H9 (cell line): ENCODE measurements at regions not wholly inside any gene's neighbourhood (a gene's known extent, or its start where the extent isn't known, plus 50 kb on each side); places are given as distances from the start of the nearest gene placed in this dataset.

Experiments used
- DNase-seq: peaks from one replicate; pipeline ENCODE4 v3.0.0-alpha.2; 2017
- H2AFZ ChIP-seq: one replicate; pipeline ENCODE4 v1.6.1; 2013; ENCODE audit warnings: mild to moderate bottlenecking, low read length, control low read depth, moderate library complexity
- H2AK5ac ChIP-seq: 2 replicates; pipeline ENCODE4 v1.6.1; 2013; ENCODE audit warnings: low read length, control low read depth, mixed read lengths; ENCODE audit not compliant: insufficient read length
- H2BK120ac ChIP-seq: one replicate; pipeline ENCODE4 v1.6.1; 2013; ENCODE audit warnings: low read depth, mild to moderate bottlenecking, low read length, control low read depth, inconsistent platforms; ENCODE audit not compliant: poor library complexity, severe bottlenecking
- H2BK12ac ChIP-seq: 2 replicates; pipeline ENCODE4 v1.6.1; 2013; ENCODE audit warnings: low read length, control low read depth, mixed read lengths, low read depth; ENCODE audit not compliant: insufficient read length
- H2BK15ac ChIP-seq: 2 replicates; pipeline ENCODE4 v1.6.1; 2013; ENCODE audit warnings: low read depth, low read length, control low read depth
- H2BK20ac ChIP-seq: one replicate; pipeline ENCODE4 v1.6.1; 2013; ENCODE audit warnings: low read depth, mild to moderate bottlenecking, low read length, control low read depth, inconsistent platforms; ENCODE audit not compliant: poor library complexity, severe bottlenecking
- H2BK5ac ChIP-seq: 2 replicates; pipeline ENCODE4 v1.6.1; 2013; ENCODE audit warnings: low read length, control low read depth, mixed read lengths; ENCODE audit not compliant: insufficient read length
- H3K14ac ChIP-seq: 2 replicates; pipeline ENCODE4 v1.6.1; 2013; ENCODE audit warnings: low read length, control low read depth; ENCODE audit not compliant: insufficient read depth
- H3K18ac ChIP-seq: 2 replicates; pipeline ENCODE4 v1.6.1; 2013; ENCODE audit warnings: low read depth, mild to moderate bottlenecking, mixed read lengths, low read length, control low read depth; ENCODE audit not compliant: insufficient read length
- H3K23ac ChIP-seq: 2 replicates; pipeline ENCODE4 v1.6.1; 2013; ENCODE audit warnings: low read length, control low read depth, mixed read lengths, low read depth; ENCODE audit not compliant: insufficient read length
- H3K23me2 ChIP-seq: 2 replicates; pipeline ENCODE4 v1.6.1; 2013; ENCODE audit warnings: low read depth, mild to moderate bottlenecking, mixed read lengths, low read length, control low read depth; ENCODE audit not compliant: insufficient read length, poor library complexity, severe bottlenecking
- H3K27ac ChIP-seq: 2 replicates; pipeline ENCODE4 v1.5.1; 2013; ENCODE audit warnings: low read length, control low read depth, mixed read lengths, low read depth; ENCODE audit not compliant: insufficient read length
- H3K27me3 ChIP-seq: 2 replicates; pipeline ENCODE4 v1.6.1; 2013; ENCODE audit warnings: low read length, control low read depth, inconsistent platforms; ENCODE audit not compliant: insufficient read depth
- H3K4ac ChIP-seq: 2 replicates; pipeline ENCODE4 v1.6.1; 2013; ENCODE audit warnings: low read depth, mild to moderate bottlenecking, control low read depth, inconsistent platforms, low read length, moderate library complexity
- H3K4me1 ChIP-seq: 2 replicates; pipeline ENCODE4 v1.6.1; 2013; ENCODE audit warnings: low read length, control low read depth, inconsistent platforms; ENCODE audit not compliant: insufficient read depth
- H3K4me2 ChIP-seq: 2 replicates; pipeline ENCODE4 v1.6.1; 2013; ENCODE audit warnings: low read length, control low read depth, mixed read lengths; ENCODE audit not compliant: insufficient read length, insufficient read depth
- H3K56ac ChIP-seq: 2 replicates; pipeline ENCODE4 v1.6.1; 2013; ENCODE audit warnings: low read depth, mild to moderate bottlenecking, mixed read lengths, low read length, control low read depth; ENCODE audit not compliant: insufficient read length
- H3K79me1 ChIP-seq: 2 replicates; pipeline ENCODE4 v1.6.1; 2013; ENCODE audit warnings: low read depth, mild to moderate bottlenecking, moderate library complexity, low read length, control low read depth, inconsistent platforms; ENCODE audit not compliant: insufficient read depth, poor library complexity, severe bottlenecking
- H3K79me2 ChIP-seq: 2 replicates; pipeline ENCODE4 v1.6.1; 2013; ENCODE audit warnings: low read length, control low read depth, inconsistent platforms; ENCODE audit not compliant: insufficient read depth
- H3K9ac ChIP-seq: 2 replicates; pipeline ENCODE4 v1.6.1; 2013; ENCODE audit warnings: low read length, control low read depth, mixed read lengths; ENCODE audit not compliant: insufficient read length; ENCODE audit errors: extremely low read depth
- H3K9me3 ChIP-seq: one replicate; pipeline ENCODE4 v1.6.1; 2013; ENCODE audit warnings: low read depth, low read length, inconsistent platforms; ENCODE audit not compliant: control insufficient read depth
- H3T11ph ChIP-seq: one replicate; pipeline ENCODE4 v1.6.1; 2013; ENCODE audit warnings: mild to moderate bottlenecking, low read length, control low read depth, inconsistent platforms
- H4K20me1 ChIP-seq: one replicate; pipeline ENCODE4 v1.6.1; 2013; ENCODE audit not compliant: control insufficient read depth, insufficient read length, insufficient read depth
- H4K5ac ChIP-seq: 2 replicates; pipeline ENCODE4 v1.6.1; 2013; ENCODE audit warnings: low read depth, mild to moderate bottlenecking, mixed read lengths, low read length, control low read depth; ENCODE audit not compliant: insufficient read length
- H4K8ac ChIP-seq: replicated peaks from 2 replicates; pipeline ENCODE4 v1.6.1; 2013; ENCODE audit warnings: low read length, control low read depth, mixed read lengths, low read depth; ENCODE audit not compliant: insufficient read length
- H4K91ac ChIP-seq: 2 replicates; pipeline ENCODE4 v1.6.1; 2013; ENCODE audit warnings: low read depth, mild to moderate bottlenecking, moderate library complexity, mixed read lengths, low read length, control low read depth; ENCODE audit not compliant: insufficient read length
- H3K27ac Mint-ChIP-seq, 3 experiments: 2 replicates in 2 of 3; 3 replicates in 1 of 3; pipeline ENCODE4 v1.8.0; 2020 to 2021; ENCODE audit warnings: mixed read lengths in 3 of 3, mild to moderate bottlenecking in 1 of 3, moderate library complexity in 1 of 3
- H3K27me3 Mint-ChIP-seq: 2 replicates; pipeline ENCODE4 v1.8.0; 2021; ENCODE audit warnings: low read depth, mild to moderate bottlenecking, moderate library complexity, mixed read lengths
- H3K36me3 Mint-ChIP-seq, 3 experiments: 2 replicates in 2 of 3; 3 replicates in 1 of 3; pipeline ENCODE4 v1.8.0; 2020 to 2021; ENCODE audit warnings: low read depth in 3 of 3, mixed read lengths in 3 of 3; ENCODE audit not compliant: insufficient read depth in 1 of 3
- H3K4me1 Mint-ChIP-seq, 2 experiments: 2 replicates each; pipeline ENCODE4 v1.8.0; 2020; ENCODE audit warnings: mixed read lengths in 2 of 2
- H3K4me3 Mint-ChIP-seq, 2 experiments: 2 replicates in 1 of 2; 3 replicates in 1 of 2; pipeline ENCODE4 v1.8.0; 2020 to 2021; ENCODE audit warnings: mild to moderate bottlenecking in 2 of 2, mixed read lengths in 2 of 2, moderate library complexity in 1 of 2
- H3K9me3 Mint-ChIP-seq, 2 experiments: 2 replicates in 1 of 2; 3 replicates in 1 of 2; pipeline ENCODE4 v1.8.0; 2020; ENCODE audit warnings: mild to moderate bottlenecking in 2 of 2, mixed read lengths in 2 of 2, moderate library complexity in 1 of 2
- WGBS: extraction: QIAGEN DNeasy Blood & Tissue Kit; methylation state at CpG from one replicate; pipeline ENCODE4 v1.1.7; 2013; ENCODE audit warnings: missing lambda C conversion rate, low lambda C conversion rate, mixed read lengths; ENCODE audit not compliant: insufficient read length; ENCODE audit errors: extremely low coverage; 5-methylcytosine and 5-hydroxymethylcytosine counted together
- TF ChIP-seq, protein P1 (sequence below): fragments of 200-600 bp; sonication (generic); conservative IDR thresholded peaks from 3 replicates; pipeline ENCODE4 v1.8.0; 2021; ENCODE audit warnings: antibody characterized with exemption, mild to moderate bottlenecking

DNA sequence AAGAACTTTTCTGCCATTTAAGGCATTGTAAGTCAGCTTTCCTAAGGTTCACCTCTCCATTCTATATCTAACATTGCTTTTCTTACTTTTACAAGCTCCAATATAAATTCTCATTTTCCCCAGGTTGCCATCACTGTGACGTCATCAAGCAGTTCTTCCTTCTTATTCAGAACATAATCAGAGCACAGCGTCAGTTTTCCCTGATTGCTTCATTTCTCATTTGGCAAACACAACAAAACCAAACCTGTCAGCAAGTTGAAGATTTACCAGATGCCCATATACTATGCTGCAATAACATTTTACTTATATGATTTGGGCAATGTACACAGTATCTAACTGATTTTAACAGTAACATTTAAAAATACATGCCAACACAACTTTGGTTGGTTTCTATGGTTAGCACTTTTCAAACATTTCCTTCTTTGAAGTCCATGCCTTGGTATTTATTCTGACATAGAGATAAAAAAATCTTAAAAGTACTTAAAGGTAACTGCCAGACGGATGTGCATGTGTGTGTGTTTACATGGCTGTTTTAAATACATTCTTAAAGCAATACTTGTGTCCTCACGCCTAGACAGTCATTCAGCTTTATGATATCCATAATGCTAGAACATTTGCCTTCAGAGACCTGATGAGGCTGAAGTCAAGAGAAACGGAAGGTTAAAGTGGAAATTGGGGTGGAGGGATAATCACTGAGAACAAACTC, 264.0 kb downstream of the KLF12 start:
- H3T11ph ChIP-seq = no peak overlapping the region
- no peak overlapping the region for H3K4me2 ChIP-seq
- no peak overlapping the region for H3K18ac ChIP-seq
- H3K9me3 ChIP-seq = no peaks in the 10 kb centered on the region
- H3K9ac ChIP-seq = no peak overlapping the region
- H3K27ac ChIP-seq = no peak overlapping the region
- no peak overlapping the region for H3K4ac ChIP-seq
- no peak overlapping the region for H3K23ac ChIP-seq
- no peak overlapping the region for H2BK20ac ChIP-seq
- no peak overlapping the region for H2AK5ac ChIP-seq
- TF ChIP-seq, protein P1, sequence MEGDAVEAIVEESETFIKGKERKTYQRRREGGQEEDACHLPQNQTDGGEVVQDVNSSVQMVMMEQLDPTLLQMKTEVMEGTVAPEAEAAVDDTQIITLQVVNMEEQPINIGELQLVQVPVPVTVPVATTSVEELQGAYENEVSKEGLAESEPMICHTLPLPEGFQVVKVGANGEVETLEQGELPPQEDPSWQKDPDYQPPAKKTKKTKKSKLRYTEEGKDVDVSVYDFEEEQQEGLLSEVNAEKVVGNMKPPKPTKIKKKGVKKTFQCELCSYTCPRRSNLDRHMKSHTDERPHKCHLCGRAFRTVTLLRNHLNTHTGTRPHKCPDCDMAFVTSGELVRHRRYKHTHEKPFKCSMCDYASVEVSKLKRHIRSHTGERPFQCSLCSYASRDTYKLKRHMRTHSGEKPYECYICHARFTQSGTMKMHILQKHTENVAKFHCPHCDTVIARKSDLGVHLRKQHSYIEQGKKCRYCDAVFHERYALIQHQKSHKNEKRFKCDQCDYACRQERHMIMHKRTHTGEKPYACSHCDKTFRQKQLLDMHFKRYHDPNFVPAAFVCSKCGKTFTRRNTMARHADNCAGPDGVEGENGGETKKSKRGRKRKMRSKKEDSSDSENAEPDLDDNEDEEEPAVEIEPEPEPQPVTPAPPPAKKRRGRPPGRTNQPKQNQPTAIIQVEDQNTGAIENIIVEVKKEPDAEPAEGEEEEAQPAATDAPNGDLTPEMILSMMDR = no peak
- no CpG with 5 or more reads among the region's 5 CpGs for whole genome bisulfite sequencing
- H3K4me1 ChIP-seq = no peaks in the 10 kb centered on the region; the same call in 1 of the 2 replicates
- H2BK12ac ChIP-seq = no peak overlapping the region
- H3K4me3 Mint-ChIP-seq = no peak overlapping the region
- H2BK120ac ChIP-seq = no peak overlapping the region
- peaks cover 19 to 20% of the 10 kb centered on the region in 2 experiments for H3K4me1 Mint-ChIP-seq
- H2BK5ac ChIP-seq = no peak overlapping the region
- no peaks in the 10 kb centered on the region for H3K23me2 ChIP-seq
- peak overlapping the region in 1 of 3 experiments; percentile 5; a peak in 1 of 7 replicates for H3K27ac Mint-ChIP-seq
- no peak overlapping the region for H3K56ac ChIP-seq
- no peak overlapping the region for H4K8ac ChIP-seq
- no peaks in the 10 kb centered on the region for H3K27me3 Mint-ChIP-seq
- no peak overlapping the region for H2AFZ ChIP-seq
- no peaks in the 10 kb centered on the region for H3K36me3 Mint-ChIP-seq
- no peak overlapping the region for H4K91ac ChIP-seq
- no peaks in the 10 kb centered on the region for H3K79me1 ChIP-seq
- H3K9me3 Mint-ChIP-seq = no peaks in the 10 kb centered on the region
- no peaks in the 10 kb centered on the region for H3K27me3 ChIP-seq
- H4K5ac ChIP-seq = no peak overlapping the region
- H2BK15ac ChIP-seq = no peak overlapping the region
- no peak overlapping the region for H3K14ac ChIP-seq
- H4K20me1 ChIP-seq = no peaks in the 10 kb centered on the region
- DNase-seq = no peak
- H3K79me2 ChIP-seq = no peaks in the 10 kb centered on the region
